ENCODE measurements at regions not wholly inside any gene's neighbourhood (a gene's known extent, or its start where the extent isn't known, plus 50 kb on each side); places are given as distances from the start of the nearest gene placed in this dataset.

GRCh38 chr21:16311229-16311628, 581.4 kb downstream of the USP25 start:
- no peak for DNase-seq

- no peak for DNase-seq
Observed at GRCh38 chr21:16312321-16312720, 582.5 kb downstream of the USP25 start.

- no peak for DNase-seq
Observed at GRCh38 chr21:16315223-16315622, 585.4 kb downstream of the USP25 start.

- DNase-seq: no peak
Observed at GRCh38 chr21:16318651-16319300, 589.0 kb downstream of the USP25 start.

- no peak for DNase-seq
Observed at GRCh38 chr21:16320110-16320509, 590.3 kb downstream of the USP25 start.

GRCh38 chr21:16322454-16322853, 592.7 kb downstream of the USP25 start:
- no peak for DNase-seq

- DNase-seq: no peak
Observed at GRCh38 chr21:16323596-16323995, 593.8 kb downstream of the USP25 start.

- DNase-seq: no peak
Observed at GRCh38 chr21:16324630-16325029, 594.8 kb downstream of the USP25 start.

GRCh38 chr21:16330082-16330907, 600.5 kb downstream of the USP25 start:
- DNase-seq: peak; percentile 70

- DNase-seq: no peak
Observed at GRCh38 chr21:16330908-16331268, 601.1 kb downstream of the USP25 start.

- DNase-seq: no peak
Observed at GRCh38 chr21:16337266-16337665, 607.5 kb downstream of the USP25 start.

GRCh38 chr21:16342932-16343331, 613.1 kb downstream of the USP25 start:
- DNase-seq: no peak

GRCh38 chr21:16343776-16344175, 614.0 kb downstream of the USP25 start:
- no peak for DNase-seq

GRCh38 chr21:16345757-16346156, 616.0 kb downstream of the USP25 start:
- DNase-seq: no peak

- DNase-seq: no peak
Observed at GRCh38 chr21:16347223-16347622, 617.4 kb downstream of the USP25 start.

- DNase-seq: no peak
Observed at GRCh38 chr21:16353764-16354163, 624.0 kb downstream of the USP25 start.

- no peak for DNase-seq
Observed at GRCh38 chr21:16357994-16358393, 628.2 kb downstream of the USP25 start.

GRCh38 chr21:16358784-16359183, 629.0 kb downstream of the USP25 start:
- no peak for DNase-seq

- DNase-seq: no peak
Observed at GRCh38 chr21:16363100-16363499, 633.3 kb downstream of the USP25 start.

GRCh38 chr21:16363518-16363917, 633.7 kb downstream of the USP25 start:
- DNase-seq: no peak

- no peak for DNase-seq
Observed at GRCh38 chr21:16366207-16366606, 636.4 kb downstream of the USP25 start.

- DNase-seq: no peak
Observed at GRCh38 chr21:16367079-16367478, 637.3 kb downstream of the USP25 start.

GRCh38 chr21:16370186-16370585, 640.4 kb downstream of the USP25 start:
- DNase-seq: no peak

- no peak for DNase-seq
Observed at GRCh38 chr21:16372586-16372985, 642.8 kb downstream of the USP25 start.

- DNase-seq: no peak
Observed at GRCh38 chr21:16376673-16377072, 646.9 kb downstream of the USP25 start.
